ENCODE measurements at regions not wholly inside any gene's neighbourhood (a gene's known extent, or its start where the extent isn't known, plus 50 kb on each side); places are given as distances from the start of the nearest gene placed in this dataset.
A peak's percentile ranks its signal among the peaks of the same experiment; 100 is the strongest.
"Not testable (repeated sequence)": the region's sequence is repeated elsewhere in the genome, so short reads cannot be mapped to it uniquely, and the experiment has no call there.

- no peak for DNase-seq (ENCODE audit: low read depth in 4 of 4, low spot score in 3 of 4)
These were observed 93.9 kb upstream of the NEK6 start for GRCh38 chr9:124163760-124164255.

GRCh38 chr9:124164811-124165210 lies 92.9 kb upstream of the NEK6 start:
- DNase-seq (ENCODE audit: low read depth in 4 of 4, low spot score in 3 of 4), result no peak

GRCh38 chr9:124174433-124174832 lies 83.3 kb upstream of the NEK6 start:
- no peak for DNase-seq (ENCODE audit: low read depth in 4 of 4, low spot score in 3 of 4)

- DNase-seq (ENCODE audit: low read depth in 4 of 4, low spot score in 3 of 4), result not testable (repeated sequence)
These were observed 80.2 kb upstream of the NEK6 start for GRCh38 chr9:124177522-124177921.

DNA sequence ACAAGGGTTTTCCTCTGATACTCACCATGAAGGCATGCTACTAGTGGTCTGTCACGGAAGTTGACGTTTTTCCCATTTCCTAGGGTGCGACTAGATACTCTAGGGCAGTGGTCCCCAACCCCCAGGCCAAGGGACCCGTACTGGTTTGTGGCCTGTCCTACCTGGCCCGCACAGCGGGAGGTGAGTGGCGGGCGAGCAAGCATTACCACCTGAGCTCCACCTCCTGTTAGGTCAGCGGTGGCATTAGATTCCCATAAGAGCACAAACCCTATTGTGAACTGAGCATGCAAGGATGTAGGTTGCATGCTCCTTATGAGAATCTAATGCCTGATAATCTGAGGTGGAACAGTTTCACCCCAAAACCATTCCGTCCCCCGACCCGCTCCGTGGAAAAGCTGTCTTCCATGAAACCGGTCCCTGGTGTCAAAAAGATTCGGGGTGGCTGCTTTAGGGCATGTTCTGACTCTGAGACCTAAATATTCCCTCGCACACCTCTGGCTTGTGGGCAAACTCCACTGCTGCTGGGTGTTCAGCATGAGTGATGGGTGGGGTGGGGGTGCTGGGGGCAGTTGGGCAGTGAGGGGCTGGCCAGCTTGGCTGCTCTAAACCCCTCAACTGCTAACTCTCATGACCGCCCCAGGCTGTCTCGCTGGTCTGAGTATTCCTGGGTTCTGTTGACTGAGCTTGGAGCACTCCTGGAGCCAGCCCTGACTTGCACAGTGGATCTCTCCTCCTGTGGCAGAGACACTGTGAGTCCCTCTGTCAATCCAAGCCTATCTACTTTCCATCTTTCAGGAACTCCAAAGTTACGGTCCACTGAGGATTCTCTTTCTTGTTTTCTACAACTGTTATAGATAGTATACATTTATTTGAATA lies 78.3 kb upstream of the NEK6 start:
- no peak for DNase-seq (ENCODE audit: low read depth in 4 of 4, low spot score in 3 of 4)

GRCh38 chr9:124180557-124180956 lies 77.2 kb upstream of the NEK6 start:
- peak in 1 of 4 donors; percentile 5 for DNase-seq (ENCODE audit: low read depth in 4 of 4, low spot score in 3 of 4)

DNA sequence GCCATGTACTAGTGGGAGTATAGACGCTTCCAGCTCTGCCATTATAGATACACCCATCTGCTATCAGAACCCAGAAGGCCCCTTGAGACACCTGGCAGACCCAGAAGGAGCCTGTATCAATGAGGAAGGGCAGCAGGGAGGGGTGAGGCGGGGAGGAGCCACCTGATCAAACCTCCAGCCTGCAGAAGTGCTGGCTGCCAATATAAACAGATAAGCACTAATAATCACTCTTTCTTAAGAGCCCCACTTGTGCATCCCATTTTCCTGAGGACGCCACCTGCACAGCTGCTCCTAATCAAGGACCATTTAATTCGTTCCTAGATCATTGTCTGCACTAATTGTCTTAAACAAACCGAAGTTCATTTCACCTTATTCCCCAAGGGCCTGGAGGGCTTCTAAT lies 75.0 kb upstream of the NEK6 start:
- no peak for DNase-seq (ENCODE audit: low read depth in 4 of 4, low spot score in 3 of 4)

DNA sequence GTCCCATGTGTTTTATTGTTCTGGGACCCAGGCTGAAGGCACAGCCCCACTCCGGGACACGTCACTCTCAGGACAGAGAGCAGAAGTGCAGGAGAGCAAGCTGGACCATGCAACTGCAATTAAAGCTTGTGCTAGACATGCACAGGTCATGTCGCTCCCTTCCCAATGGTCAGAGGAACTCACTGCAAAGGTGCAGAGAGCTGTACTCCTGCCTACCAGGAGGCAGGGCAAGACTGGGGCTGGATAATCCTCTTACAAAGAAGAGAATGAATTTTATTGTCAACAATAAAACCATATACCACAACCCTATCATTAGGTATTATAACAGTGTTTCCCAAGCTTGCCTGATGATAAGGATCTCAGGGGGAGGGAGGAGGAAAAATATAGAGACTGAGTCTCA lies 74.0 kb upstream of the NEK6 start:
- no peak for DNase-seq (ENCODE audit: low read depth in 4 of 4, low spot score in 3 of 4)

DNA sequence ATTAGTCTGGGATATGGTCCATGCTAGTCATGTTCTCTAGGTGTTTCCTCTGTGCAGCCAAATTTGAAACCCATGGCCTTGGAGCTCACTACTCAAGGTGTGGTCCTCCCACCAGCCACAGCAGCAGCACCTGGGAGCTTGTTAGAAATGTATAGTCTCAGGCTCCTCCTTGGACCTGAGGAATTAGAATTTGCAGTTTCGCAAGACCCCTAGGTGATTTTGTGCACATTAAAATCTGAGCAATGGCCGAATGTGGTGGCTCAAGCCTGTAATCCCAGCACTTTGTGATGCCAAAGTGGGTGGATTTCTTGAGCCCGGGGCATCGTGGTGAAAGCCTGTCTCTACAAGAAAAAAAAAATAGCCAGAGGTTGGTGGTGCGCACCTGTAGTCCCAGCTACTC lies 72.3 kb upstream of the NEK6 start:
- no peak for DNase-seq (ENCODE audit: low read depth in 4 of 4, low spot score in 3 of 4)

- no peak for DNase-seq (ENCODE audit: low read depth in 4 of 4, low spot score in 3 of 4)
These were observed 70.4 kb upstream of the NEK6 start for GRCh38 chr9:124187311-124187710.

- no peak for DNase-seq (ENCODE audit: low read depth in 4 of 4, low spot score in 3 of 4)
These were observed 69.2 kb upstream of the NEK6 start for GRCh38 chr9:124188331-124189110.

- DNase-seq (ENCODE audit: low read depth in 4 of 4, low spot score in 3 of 4), result no peak
These were observed 67.0 kb upstream of the NEK6 start for GRCh38 chr9:124190761-124191160.

DNA sequence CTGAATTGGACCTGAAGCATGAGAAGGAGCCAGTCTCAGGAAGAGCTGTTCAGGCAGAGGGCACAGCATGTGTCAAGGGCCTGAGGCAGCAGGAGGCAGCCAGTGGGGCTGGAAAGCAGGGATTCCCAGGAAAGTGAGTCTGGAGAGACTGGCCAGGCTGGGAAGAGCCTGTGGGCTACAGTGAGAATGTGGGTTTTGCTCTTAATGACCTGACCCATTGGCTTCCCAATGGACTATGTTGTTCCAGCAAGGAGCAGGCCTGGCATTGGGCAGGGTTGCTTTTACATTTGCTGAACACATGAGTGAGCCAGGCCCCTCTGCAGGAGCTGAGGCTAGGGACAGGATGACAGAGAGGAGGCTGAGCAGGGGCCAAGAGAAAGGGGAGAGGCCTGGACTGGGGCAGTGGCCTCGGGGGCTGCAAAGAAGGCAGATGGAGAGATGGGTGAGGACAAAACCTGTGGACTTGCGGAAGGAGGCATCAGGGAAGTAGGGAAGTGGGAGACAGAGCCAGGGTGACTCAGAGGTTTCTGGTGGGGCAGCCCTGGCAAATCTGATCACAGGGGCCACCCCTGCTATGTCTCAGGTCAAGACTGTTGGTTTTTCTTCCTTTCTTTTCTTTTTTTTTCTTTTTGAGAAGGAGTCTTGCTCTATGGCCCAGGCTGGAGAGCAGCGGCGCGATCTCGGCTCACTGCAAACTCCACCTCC lies 65.9 kb upstream of the NEK6 start:
- DNase-seq (ENCODE audit: low read depth in 4 of 4, low spot score in 3 of 4), result no peak

- DNase-seq (ENCODE audit: low read depth in 4 of 4, low spot score in 3 of 4), result no peak
These were observed 61.0 kb upstream of the NEK6 start for GRCh38 chr9:124196814-124197176.

GRCh38 chr9:124197177-124198095 lies 60.3 kb upstream of the NEK6 start:
- no peak for DNase-seq (ENCODE audit: low read depth in 4 of 4, low spot score in 3 of 4)

- no peak for DNase-seq (ENCODE audit: low read depth in 4 of 4, low spot score in 3 of 4)
These were observed 59.4 kb upstream of the NEK6 start for GRCh38 chr9:124198331-124198730.

GRCh38 chr9:124198948-124199347 lies 58.8 kb upstream of the NEK6 start:
- DNase-seq (ENCODE audit: low read depth in 4 of 4, low spot score in 3 of 4), result no peak

GRCh38 chr9:124199474-124199873 lies 58.3 kb upstream of the NEK6 start:
- DNase-seq (ENCODE audit: low read depth in 4 of 4, low spot score in 3 of 4), result no peak

DNA sequence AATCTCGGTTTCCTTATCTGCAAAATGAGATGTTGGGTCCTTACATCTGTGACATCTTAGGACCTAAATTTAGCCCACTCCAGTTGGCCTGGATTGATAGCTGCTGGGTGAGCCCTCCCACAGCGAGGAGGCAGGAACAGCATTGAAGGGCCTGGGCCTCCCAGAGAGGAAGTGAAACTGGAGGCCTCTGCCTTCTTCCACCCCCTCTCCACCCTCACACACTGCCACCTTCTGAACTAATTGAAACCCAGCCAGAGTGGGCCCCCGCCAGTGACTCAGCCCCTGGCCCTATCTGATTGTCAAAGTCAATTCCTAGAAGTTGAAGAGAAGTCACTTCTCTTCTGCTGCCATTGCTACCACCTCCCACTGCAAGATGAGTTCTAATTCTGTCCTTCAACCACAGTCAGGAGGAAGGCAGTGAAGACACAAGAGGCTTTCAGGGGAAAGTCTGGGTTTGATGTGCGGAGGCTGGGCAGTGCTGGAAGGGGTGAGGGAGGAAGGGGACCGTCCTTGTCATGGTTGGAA lies 55.2 kb upstream of the NEK6 start:
- no peak for DNase-seq (ENCODE audit: low read depth in 4 of 4, low spot score in 3 of 4)
